GF-D8 (cell line): ENCODE measurements at regions not wholly inside any gene's neighbourhood (a gene's known extent, or its start where the extent isn't known, plus 50 kb on each side); places are given as distances from the start of the nearest gene placed in this dataset.

Experiments used
- DNase-seq: peaks from one replicate; lab custom pipeline; 2025; lab: John Stamatoyannopoulos, UW

DNA sequence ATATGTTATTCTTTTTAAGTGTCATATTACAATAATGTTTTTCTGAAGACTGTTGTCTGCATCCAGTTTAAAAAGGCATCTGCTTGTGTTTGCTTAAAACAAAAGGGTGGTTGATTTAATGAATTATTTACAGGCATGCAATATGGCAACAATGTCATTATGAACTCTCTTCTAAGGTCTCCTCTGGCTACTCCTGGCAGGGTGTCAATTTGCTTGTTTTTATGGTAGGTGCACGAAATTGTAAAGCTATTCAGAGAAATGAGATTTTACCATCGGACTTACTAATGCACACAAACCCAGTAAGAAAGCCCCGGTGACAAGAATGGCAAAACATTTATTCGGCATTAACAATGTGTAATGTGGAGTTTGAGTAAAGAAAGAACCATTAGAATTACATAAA lies 539.8 kb upstream of the ZNF608 start:
- DNase-seq: no peak

DNA sequence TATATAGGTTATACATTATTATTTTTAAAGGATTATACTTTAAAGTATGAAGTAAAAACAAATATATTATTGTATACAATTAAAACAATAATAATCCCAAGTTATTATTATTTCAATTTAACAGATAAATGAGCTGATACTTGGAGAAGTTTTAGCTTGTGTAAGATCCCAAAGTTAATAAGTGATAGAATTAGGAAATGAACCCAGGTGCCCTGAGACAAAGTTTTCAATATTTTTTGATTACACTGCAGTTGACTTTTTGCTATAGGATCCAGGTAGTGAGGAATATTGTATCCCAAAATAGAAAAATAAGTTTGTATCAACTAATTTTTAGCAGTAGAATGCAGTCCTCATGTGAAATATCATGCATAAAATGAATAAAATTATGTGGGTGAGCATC lies 543.2 kb upstream of the ZNF608 start:
- DNase-seq: no peak

DNA sequence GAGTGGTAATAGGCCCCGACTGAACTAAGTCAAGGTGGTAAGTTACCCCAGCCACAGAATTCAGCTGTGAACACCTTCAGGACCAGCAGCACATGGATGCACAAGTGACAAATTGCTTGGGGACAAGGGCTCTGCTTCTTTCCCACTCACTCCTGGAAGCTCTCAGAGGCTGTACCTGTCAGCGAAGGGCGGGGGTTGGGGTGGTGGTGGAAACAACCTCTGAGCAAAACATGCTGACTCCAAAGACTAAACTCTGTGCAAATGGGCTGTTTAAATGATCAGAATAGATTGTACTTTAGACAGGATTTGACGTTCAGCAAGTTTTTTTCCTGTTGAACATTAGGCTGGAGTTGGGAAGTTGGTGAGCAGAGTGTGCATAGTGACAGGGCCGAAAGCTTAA lies 544.5 kb upstream of the ZNF608 start:
- no peak for DNase-seq

DNA sequence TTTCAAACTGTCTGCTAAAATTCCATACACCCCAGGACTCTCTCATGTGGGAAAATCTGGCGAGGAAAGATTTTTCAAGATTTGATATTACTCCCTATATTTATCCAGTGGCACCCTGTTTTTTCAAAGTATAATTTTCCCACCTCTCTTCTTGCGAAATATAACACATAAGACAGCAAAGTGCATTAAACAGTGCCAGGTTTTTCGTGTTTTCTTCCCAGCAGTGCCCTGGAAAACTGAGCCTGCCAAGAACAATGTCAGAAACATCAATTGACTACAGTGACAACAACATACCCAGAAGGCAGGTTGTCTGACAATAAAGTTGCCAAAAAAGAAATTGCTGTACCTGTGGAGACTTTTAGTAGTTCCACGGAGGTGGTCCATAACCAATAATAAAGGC lies 545.0 kb upstream of the ZNF608 start:
- no peak for DNase-seq

DNA sequence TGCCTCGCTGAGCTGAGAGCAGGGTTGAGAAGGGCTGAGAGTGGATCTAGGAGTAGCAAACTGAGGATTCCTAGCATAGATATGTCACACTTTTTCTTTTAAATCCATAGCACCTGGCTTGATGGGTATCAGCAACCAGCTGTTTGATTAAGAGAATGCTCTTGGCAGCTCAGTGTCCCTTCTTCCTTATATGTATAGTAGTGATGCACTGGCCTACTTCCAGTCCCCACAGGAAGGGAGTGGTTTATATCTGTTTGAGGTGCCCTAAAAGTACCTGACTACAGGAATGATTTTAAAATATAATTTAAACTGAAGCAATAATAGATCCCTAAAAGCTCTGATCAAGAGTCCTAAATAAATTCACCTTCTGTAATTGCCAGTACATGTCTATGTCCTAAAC lies 546.8 kb upstream of the ZNF608 start:
- no peak for DNase-seq

DNA sequence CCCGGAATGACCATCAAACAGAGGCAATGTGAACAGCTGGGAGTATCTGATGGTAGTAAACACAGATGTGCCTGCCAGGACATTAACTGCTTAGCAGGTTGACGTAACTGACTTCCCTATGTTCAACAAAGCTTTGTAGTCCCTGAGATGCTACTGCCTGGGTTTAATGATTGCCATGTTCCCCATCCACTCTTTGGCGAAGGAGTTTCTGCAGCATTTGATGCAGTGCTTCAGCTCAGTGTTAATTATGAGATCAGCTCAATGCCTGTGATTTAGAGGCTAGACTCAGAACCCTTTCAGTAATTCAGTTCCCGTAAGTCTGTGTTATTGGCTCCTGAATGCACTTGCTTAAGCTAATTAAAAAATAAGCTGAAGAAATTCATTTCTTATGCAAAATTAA lies 547.3 kb upstream of the ZNF608 start:
- DNase-seq: no peak

DNA sequence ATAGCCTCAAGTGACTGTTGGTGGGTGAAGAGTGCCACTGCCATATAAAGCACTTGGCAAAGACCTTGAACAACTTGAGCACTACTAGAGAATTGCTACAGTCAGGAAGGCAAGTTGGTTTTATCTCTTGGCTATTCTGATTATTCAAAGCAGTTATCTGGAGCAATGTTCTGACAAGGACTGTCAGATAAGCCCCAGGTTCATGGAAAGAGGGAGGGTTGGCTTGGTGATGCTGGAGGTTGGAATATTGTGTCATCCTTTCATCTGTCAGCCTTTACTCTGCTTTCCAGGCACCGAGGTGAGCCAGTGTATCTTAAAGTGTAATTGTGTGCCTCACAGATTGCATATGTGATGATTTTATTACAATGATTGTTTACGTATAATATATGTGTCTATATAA lies 548.4 kb upstream of the ZNF608 start:
- DNase-seq: no peak

DNA sequence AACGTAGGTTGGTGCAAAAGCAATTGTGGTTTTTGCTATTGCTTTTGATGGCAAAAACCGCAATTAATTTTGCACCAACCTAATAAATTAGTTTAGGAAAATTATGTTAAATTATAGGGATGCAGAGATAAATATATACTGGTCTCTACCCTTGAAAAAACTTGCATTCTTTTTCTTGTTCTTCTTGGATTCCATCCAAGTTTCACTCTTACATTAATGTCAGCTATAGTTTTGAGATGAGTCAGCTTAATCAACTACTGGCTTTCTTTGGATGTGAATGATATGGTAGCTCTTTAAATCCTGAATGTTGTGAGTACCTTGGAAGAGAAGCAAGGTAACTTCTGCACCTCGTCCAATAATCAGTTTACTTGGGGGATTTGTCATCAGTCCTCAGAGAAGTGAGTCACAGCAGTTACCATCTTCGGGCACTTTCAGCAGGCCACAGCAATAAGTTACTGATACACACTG lies 549.0 kb upstream of the ZNF608 start:
- DNase-seq: no peak

DNA sequence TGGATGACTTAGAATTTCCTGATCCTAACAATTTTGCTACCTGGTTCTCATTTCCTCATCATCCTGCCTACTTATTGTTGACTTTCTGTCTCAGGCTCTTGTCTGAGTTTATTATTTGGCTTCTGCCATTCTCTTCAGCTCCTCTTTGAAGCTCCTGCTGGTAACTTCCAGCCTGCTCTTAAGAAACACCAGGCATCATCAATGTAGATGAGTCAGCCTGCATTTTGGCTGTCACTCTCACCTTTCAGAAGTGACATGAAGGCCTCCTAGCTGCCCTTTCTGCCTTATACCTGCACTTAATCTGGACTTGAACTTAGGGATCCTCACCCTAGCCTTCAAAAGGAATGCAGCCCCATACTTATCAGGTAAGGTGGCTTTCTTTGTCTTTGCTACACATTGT lies 551.8 kb upstream of the ZNF608 start:
- no peak for DNase-seq

DNA sequence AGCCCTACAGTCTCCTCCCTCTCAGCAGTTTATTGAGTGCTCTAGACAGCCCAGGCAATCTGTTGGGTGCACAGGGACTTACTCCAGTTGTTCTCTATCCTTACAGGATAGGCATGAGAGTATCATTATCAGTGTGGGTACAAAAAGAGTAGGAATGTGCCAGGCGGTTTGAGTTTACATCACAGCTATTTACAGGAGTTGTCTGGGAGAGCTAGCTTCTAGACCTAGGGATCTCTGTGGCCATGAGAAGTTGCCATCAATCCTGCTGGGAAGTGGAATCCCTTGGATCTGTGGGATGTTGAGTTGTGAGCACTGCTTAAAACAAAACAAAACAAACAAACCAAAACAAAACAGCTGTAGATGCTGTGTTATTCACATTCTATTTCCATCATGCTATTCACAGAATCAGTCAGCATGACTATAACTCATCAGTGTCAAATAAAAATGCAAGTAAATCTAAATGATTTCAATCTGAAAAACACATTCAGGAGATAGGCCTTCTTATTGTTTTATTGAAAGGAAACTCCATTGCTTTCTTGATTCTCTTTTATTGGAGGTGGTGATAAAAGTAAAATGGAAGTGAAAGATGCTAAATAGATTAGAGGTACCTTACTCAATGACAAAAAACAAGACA lies 552.4 kb upstream of the ZNF608 start:
- DNase-seq: no peak

DNA sequence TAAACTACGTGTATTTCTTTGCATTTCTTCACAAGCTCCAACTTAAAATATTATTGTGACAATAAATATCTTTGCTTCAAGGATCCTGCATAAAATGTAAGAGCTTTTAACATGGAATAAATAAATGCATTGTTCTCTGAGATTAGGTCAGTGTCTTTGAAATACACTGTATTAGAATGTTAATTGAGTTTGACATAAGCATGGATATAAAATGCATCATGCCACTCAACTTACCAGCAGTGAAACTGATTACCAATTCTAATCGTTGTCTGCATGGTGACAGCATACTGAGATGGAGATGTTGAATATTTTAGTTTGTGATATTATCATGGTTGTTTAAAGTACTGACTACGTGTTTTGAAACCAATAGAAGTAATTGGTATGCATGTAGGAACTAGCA lies 555.3 kb upstream of the ZNF608 start:
- DNase-seq: no peak

DNA sequence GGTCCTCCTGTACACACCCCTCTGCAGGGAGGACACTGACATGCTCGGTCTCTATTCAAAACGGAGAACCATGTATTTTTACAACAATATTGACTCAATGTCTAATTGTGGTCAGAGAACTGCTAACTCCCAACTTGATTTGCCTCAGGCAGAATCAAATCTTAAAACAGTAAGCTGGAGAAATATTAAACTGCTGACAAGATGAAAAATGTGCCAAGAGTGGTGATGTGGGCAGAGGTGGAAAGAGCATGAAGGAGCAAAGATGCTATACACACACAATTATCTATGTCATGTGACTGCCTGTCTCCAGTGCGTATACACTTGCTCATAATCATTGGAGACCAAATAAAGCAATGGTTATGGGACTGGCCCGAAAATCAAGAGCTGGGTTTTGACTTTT lies 556.1 kb upstream of the ZNF608 start:
- no peak for DNase-seq

DNA sequence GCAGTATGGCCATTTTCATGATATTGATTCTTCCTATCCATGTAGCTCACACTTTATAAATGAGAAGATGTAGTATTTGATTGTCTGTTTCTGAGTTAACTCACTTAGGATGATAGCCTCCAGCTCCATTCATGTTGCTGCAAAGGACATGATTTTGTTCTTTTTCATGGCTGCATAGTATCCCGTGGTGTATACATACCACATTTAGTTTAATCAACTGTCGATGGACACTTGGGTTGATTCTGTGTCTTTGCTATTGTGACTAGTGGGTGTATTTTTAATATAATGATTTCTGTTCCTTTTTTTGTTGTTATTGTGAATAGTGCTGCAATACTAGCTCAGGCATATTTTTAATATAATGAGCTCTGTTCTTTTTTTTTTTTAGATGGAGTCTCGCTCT lies 560.3 kb upstream of the ZNF608 start:
- no peak for DNase-seq

DNA sequence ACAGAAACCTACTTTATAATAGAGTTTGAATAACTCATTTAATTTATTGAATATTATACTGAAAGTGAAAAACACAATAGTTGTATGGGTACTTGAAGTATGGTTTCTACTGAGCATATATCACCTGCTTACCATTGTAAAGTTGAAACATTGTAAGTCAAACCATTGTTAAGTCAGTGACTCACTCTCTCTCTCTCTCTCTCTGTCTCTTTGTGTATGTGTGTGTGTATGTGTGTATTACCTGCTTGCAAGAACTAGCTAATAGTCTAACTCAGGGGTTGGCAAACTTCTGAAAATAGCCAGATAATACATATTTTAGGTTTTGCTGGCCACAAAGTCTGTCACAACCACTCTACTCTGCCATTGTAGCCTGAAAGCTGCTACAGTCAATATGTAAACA lies 564.3 kb upstream of the ZNF608 start:
- no peak for DNase-seq

DNA sequence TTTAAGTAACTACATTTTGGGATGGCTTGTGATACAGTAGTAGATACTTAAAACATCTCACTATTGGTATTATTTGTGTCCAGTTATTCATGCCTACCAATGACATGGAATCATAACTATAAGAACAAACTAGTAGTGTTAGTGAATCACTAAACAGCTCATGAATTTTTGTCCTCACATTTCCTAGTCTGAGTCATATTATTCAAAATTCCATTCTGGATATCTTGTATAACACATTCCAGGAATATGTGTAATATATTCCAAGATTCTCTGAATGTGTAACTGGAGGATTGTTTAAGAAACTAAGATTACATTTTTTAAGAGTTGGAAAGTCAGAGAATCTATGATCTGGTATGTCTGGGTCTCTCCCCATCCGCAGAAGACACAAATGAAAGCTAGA lies 565.3 kb upstream of the ZNF608 start:
- no peak for DNase-seq

DNA sequence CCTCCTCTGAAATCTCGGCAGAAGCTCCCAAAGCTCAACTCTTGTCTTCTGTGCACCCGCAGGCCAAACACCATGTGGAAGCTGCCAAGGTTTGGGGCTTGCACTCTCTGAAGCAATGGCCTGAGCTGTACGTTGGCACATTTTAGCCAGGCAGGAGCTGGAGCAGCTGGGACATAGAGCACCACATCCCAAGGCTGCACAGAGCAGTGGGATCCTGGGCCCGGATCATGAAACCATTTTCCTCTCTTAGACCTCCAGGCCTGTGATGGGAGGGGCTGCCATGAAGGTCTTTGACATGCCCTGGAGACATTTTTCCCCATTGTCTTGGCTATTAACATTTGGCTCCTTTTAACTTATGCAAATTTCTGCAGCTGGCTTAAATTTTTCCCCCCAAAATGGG lies 567.1 kb upstream of the ZNF608 start:
- DNase-seq: no peak

DNA sequence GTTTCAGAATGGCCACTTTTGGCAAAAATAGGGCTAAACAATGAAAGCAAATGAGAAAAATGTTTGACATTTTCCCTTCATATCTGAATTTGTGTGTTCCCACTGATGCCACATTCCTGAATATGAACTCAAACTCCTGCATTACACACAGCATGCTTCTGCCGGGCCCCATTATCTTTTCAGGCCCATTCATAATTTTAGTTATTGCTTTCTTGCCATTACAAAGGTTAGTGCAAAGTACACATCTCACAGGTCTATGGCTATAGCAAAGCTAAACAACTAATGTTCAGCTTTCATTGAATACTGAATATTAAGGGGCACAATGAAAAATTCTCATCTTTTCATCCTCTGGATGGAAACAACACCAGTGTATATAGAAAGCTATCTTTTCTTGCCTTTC lies 568.9 kb upstream of the ZNF608 start:
- no peak for DNase-seq

DNA sequence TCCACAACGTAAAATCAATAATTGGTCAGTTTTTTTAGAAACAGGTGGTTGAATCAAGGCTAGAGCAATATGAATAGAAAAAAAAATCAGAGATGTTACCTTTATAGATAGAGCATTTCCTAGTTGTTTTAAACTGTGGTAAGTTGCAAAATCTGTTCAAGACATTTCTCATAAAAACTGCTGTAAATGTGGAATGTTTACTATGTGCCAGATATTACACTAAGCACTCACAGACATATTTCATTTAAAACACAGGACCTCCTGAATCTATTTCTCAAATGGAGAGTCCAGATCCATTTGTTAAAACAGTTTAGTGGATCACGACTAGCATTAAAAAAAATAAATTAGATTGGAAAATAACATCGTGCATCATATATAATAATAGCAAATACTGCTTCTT lies 570.0 kb upstream of the ZNF608 start:
- DNase-seq: no peak

DNA sequence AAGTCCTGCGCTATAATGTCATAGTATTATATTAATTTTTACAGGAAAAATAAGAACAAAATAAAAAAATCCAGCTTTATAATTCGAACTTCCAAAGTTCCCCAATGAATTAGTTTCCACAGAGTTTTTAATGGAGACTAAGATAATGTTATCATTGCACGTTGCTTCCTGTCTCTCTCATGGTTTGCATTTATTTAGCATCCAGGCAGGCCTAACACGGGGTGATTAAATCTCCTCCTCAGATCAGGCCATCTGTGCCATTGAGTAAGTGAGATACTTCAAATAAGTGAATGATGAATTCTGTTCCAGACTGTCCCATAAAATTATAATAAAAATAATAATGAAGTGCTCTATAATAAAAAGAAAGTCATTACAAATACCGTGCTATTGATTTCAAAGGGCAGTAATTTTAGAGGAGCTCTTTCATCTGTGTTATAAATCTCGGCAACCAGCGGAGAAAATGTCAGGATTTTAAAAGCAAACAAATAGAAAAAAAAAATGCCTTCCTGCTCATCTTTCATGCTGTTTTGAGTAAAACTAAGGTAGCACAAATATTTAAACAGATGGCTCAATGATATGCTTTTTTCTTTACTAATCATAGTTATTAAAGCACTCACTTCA lies 570.6 kb upstream of the ZNF608 start:
- no peak for DNase-seq

DNA sequence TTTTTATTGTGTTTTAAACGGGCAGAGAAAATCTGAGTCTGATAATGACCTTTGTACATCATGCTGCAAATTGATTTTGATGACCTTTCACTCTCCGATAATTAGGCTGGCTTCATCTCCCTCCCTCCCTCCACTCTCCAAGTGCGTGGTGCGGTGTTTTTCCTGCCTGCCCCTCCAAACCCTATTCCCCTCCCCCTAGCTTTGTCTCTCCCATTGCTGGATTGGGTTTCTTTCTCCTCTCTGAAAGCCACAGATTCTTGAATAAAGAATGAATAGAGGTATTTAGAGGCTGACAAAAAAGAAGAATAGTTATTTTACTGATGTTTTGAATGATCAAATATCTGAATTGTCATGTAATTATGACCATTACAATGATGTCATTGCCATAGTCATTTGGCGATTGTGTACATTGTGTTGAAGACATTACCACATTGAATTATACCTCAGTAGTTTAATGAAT lies 571.1 kb upstream of the ZNF608 start:
- DNase-seq: no peak

DNA sequence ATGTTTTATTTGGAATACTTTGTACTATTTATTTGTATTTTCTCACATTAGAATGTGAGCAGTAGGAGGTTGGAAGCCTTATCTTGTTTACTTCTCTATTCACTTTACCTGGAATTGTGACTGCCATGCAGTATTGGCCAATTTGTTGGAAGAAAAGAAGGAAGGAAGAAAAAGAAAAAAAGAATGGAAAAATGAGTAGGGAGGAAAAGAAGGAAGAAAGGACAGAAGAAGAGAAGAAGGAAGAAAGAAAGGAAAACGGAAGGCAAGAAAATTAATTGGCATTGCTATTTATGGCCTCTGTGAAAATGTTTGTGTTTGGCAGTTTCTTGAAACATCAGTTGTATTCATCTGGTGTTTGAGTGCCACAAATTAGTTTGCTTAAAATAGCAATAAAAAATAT lies 575.2 kb upstream of the ZNF608 start:
- no peak for DNase-seq

DNA sequence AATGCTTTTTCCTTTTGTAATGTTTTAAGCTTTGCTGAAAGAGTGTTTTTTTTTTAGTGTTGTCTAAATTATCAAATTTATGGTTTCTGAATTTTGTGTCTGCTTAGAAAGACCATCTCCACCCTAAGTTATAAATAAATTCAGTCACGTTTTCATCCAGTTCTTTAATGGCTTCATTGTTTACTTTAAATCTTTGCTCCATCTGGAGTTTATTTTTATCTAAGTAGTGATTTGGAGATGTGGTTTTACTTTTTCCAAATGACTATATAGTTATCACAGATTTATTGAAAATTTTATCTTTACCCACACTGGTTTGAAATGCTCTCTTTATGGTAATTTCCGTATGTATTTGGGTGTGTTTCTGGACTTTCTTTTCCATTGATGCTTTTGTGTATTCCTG lies 577.2 kb upstream of the ZNF608 start:
- DNase-seq: no peak

DNA sequence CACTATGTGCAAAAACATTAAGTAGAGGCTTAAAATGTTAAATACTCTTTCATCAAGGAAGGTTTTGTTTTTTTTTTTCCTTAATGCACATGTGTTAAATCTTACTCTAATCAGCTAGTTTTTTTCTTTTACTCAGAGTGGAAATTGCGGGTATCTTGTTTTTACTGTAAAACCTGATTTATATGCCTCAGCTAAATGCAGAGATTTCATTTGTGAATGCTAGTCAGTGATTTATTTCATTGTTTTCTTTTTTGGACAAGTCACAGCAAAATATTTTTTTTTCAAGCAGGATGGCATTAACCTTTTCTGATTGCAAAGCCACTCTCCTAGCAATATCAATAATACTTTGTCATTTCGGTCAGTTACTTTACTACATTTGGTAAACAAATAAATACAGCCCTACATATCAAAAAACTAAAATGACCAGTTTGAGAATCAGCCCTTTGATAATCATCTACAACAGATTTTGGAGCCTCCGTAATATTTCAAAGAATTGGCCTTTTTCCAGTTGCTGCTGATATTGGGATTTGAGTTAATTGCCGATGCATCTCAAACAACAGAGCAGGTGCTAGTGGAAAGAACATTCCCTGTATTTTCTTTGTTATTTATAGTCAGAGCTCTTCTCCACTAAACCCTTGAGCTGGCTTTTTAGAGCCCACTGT lies 579.2 kb upstream of the ZNF608 start:
- DNase-seq: no peak

DNA sequence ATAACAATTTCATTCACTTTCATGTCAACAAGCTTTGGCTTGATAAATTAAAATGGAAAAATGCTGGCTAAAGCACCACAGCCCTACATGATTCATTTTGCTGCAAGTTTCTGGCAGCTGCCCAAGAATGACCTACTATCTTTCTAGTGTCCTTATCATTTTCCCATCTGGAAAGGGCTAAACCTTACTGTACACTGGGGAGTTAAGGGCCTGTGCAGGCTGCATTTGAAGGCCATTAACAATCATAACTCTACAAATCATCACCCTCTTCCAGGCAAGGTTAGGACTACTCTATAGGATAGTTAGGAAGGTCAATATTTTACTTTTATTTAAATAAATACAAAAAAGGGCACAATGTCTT lies 579.7 kb upstream of the ZNF608 start:
- DNase-seq: no peak
